ENCODE measurements at regions not wholly inside any gene's neighbourhood (a gene's known extent, or its start where the extent isn't known, plus 50 kb on each side); places are given as distances from the start of the nearest gene placed in this dataset.

GRCh38 chr7:19248115-19248514 is 102.9 kb upstream of the FERD3L start:
- TF ChIP-seq CTCF (IDR thresholded peaks at IDR 0.05): no peak
- no peaks in the 10 kb centered on the region for H3K27me3 Mint-ChIP-seq
- no peak overlapping the region for H3K4me3 Mint-ChIP-seq
- H3K4me1 Mint-ChIP-seq (ENCODE audit: low read depth): no peaks in the 10 kb centered on the region
- ChIA-PET POLR2A (no interaction called here), CTCF (no interaction called here)
- DNase-seq: no peak
- H3K36me3 Mint-ChIP-seq (ENCODE audit: low read depth): no peaks in the 10 kb centered on the region
- no peaks in the 10 kb centered on the region for H3K9me3 Mint-ChIP-seq
- no peak overlapping the region for H3K27ac Mint-ChIP-seq
- intact Hi-C loops (cut with micrococcal nuclease): no loop called here
- ATAC-seq: no peak

- DNase-seq (no peak), ATAC-seq (no peak)
- no peaks in the 10 kb centered on the region for H3K36me3 Mint-ChIP-seq (ENCODE audit: low read depth)
- TF ChIP-seq CTCF (IDR thresholded peaks at IDR 0.05): no peak
- intact Hi-C loops (cut with micrococcal nuclease): no loop called here
- H3K4me3 Mint-ChIP-seq: no peak overlapping the region
- no peak overlapping the region for H3K27ac Mint-ChIP-seq
- H3K4me1 Mint-ChIP-seq (ENCODE audit: low read depth): no peaks in the 10 kb centered on the region
- ChIA-PET POLR2A (no interaction called here), CTCF (no interaction called here)
- H3K9me3 Mint-ChIP-seq: peaks cover 4% of the 10 kb centered on the region
- no peaks in the 10 kb centered on the region for H3K27me3 Mint-ChIP-seq
Measured at GRCh38 chr7:19247017-19247416, 101.8 kb upstream of the FERD3L start.

GRCh38 chr7:19242246-19242645 is 97.0 kb upstream of the FERD3L start:
- TF ChIP-seq CTCF (IDR thresholded peaks at IDR 0.05): no peak
- H3K27me3 Mint-ChIP-seq: no peaks in the 10 kb centered on the region
- no peak overlapping the region for H3K27ac Mint-ChIP-seq
- H3K9me3 Mint-ChIP-seq: peaks cover 15% of the 10 kb centered on the region
- no peaks in the 10 kb centered on the region for H3K4me1 Mint-ChIP-seq (ENCODE audit: low read depth)
- intact Hi-C loops (cut with micrococcal nuclease): no loop called here
- ChIA-PET CTCF (no interaction called here), POLR2A (no interaction called here)
- no peak for ATAC-seq
- no peak overlapping the region for H3K4me3 Mint-ChIP-seq
- no peak for DNase-seq
- H3K36me3 Mint-ChIP-seq (ENCODE audit: low read depth): no peaks in the 10 kb centered on the region

- no peak for TF ChIP-seq CTCF (IDR thresholded peaks at IDR 0.05)
- H3K36me3 Mint-ChIP-seq (ENCODE audit: low read depth): no peaks in the 10 kb centered on the region
- ATAC-seq (no peak), DNase-seq (no peak)
- intact Hi-C loops (cut with micrococcal nuclease): no loop called here
- H3K9me3 Mint-ChIP-seq: peaks cover 21% of the 10 kb centered on the region
- H3K27ac Mint-ChIP-seq: no peak overlapping the region
- ChIA-PET CTCF (no interaction called here), POLR2A (no interaction called here)
- no peaks in the 10 kb centered on the region for H3K27me3 Mint-ChIP-seq
- no peaks in the 10 kb centered on the region for H3K4me1 Mint-ChIP-seq (ENCODE audit: low read depth)
- no peak overlapping the region for H3K4me3 Mint-ChIP-seq
Measured at GRCh38 chr7:19239951-19240350, 94.7 kb upstream of the FERD3L start.

- Mint-ChIP-seq H3K27me3 (no peaks in the 10 kb centered on the region), H3K4me3 (no peak overlapping the region), H3K36me3 (ENCODE audit: low read depth) (no peaks in the 10 kb centered on the region), H3K4me1 (ENCODE audit: low read depth) (no peaks in the 10 kb centered on the region), H3K27ac (no peak overlapping the region), H3K9me3 (peaks cover 16% of the 10 kb centered on the region)
- DNase-seq (no peak), ATAC-seq (no peak)
- ChIA-PET POLR2A (no interaction called here), CTCF (no interaction called here)
- TF ChIP-seq CTCF (IDR thresholded peaks at IDR 0.05): no peak
- intact Hi-C loops (cut with micrococcal nuclease): no loop called here
Measured at GRCh38 chr7:19235680-19236079, 90.5 kb upstream of the FERD3L start.
